DMS 273 (cell line): ENCODE measurements at regions not wholly inside any gene's neighbourhood (a gene's known extent, or its start where the extent isn't known, plus 50 kb on each side); places are given as distances from the start of the nearest gene placed in this dataset.

Experiments
- DNase-seq: peaks from one replicate; lab custom pipeline; 2025; ENCODE audit not compliant: unreplicated experiment; lab: John Stamatoyannopoulos, UW

DNA sequence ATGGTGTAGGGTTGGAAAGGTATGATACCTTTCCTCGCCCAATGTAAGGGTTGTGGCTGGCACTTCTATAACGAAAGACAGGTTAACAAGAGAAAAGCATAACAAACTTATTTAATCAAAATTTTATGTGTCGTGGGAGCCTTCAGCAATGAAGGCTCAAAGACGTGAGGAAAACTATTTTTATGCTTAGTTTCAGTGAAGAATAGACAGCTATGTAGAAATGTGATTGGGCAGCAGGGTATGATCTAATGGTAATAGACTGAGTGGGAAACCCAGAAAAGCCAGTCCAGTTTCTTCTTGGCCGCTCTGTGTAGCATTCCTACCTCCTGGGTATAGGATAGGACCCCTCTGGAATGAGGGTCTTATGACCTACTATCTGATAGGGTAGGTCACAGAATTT lies 464.7 kb downstream of the ADGRL2 start:
- DNase-seq = no peak

DNA sequence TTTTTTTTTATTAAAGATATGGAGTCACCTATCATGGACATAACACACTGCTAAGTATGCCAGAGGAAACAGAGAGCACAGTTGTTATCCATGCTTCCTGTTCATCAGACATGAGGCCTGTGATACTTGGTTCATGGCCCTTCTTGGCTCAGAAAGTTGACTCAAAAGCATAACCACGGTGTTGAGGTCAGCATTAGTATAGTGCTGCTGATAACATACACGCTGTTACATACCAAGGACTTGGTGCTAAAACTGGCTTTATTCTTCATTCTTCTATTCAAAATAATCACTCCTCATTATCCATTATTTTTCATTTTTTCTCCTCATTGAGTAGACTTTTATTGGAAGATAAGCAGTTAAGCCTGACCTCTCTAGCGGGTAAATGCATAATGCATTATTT lies 464.1 kb downstream of the ADGRL2 start:
- no peak for DNase-seq

DNA sequence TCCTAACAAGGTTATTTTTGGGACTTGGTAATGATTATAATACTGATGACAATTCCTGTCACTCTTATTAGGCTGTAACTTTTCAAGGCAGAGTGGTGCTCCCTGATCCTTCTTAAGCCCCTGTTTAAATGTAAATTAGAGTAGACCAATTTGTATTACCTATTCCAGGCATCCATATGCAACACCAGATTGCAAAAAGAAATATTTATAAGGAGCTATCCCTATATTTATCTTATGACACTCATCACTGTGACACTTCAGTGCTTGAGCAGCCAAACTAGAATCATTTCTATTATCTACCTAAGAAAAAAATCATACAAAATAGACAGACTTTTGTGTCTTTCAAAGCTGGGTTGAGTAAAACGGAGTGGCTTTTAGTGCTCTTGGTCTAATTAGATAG lies 462.7 kb downstream of the ADGRL2 start:
- DNase-seq = no peak

DNA sequence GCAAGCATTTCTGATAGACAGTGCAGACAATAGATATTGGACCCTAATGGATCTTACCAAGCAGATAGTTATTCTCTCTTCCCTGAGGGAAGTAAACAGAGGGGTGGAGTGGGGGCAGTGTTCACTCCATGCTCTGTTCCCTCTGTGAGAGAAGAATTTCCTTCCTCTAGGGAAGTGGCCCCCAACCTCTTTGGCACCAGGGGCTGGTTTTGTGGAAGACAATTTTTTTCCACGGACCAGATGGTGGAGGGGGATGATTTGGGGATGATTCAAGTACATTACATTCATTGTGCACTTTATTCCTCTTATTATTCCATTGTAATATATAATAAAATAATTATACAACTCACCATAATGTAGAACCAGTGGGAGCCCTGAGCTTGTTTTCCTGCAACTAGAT lies 459.9 kb downstream of the ADGRL2 start:
- DNase-seq = no peak

DNA sequence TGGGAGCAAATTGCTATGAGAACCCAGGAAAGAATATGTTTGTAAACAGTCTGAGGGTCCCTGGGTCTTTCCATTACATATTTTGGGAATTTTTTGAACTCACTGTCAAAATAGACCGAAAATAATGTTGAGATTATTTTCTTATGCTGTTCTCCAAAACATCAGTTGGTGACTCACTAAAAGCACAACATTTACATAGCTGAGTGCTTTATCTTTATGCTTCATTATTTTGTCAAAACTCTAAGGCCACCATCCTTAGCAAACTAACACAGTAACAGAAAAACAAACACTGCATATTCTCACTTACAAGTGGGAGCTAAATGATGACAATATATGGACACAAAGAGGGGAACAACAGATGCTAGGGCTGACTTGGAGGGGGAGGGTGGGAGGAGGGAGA lies 459.3 kb downstream of the ADGRL2 start:
- no peak for DNase-seq

DNA sequence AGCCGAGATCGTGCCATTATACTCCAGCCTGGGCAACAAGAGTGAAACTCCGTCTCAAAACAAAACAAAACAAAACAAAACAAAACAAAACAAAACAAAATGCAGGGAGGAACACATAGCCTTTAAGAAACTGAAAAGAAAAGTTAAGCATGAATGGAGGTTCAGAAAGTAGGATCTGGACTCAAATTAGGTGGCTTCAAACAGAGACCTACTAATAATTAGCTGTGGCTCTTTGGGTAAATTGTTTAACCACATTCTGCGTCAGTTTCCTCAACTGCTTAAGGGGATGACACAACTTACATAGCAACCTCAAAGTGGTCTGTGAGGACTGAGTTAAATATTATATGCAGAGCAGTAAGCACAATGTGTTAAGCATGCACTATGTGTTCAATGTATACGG lies 458.2 kb downstream of the ADGRL2 start:
- no peak for DNase-seq

- DNase-seq = no peak
Observed at GRCh38 chr1:82246050-82246449, 445.3 kb downstream of the ADGRL2 start.

GRCh38 chr1:82245345-82246014 lies 444.7 kb downstream of the ADGRL2 start:
- no peak for DNase-seq

- DNase-seq = no peak
Observed at GRCh38 chr1:82240571-82240970, 439.8 kb downstream of the ADGRL2 start.

DNA sequence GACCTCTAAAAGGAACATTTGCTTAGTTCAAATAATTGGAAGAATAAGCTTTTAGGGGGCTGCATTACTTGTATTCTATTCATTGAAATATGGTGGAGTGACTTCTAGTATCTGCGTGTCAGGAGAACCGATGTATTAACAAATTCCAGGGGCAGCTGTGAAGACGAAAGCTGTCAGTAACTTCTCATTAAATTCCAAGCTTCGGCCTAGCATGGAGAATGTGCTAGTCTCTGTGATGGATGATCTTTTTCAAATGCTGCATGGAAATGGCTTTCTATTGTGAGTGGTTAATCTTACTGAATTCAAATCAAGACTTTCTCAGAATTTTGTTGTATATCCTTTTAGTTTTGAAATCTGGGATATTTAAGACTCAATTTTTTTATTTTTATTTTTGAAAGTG lies 429.9 kb downstream of the ADGRL2 start:
- no peak for DNase-seq

DNA sequence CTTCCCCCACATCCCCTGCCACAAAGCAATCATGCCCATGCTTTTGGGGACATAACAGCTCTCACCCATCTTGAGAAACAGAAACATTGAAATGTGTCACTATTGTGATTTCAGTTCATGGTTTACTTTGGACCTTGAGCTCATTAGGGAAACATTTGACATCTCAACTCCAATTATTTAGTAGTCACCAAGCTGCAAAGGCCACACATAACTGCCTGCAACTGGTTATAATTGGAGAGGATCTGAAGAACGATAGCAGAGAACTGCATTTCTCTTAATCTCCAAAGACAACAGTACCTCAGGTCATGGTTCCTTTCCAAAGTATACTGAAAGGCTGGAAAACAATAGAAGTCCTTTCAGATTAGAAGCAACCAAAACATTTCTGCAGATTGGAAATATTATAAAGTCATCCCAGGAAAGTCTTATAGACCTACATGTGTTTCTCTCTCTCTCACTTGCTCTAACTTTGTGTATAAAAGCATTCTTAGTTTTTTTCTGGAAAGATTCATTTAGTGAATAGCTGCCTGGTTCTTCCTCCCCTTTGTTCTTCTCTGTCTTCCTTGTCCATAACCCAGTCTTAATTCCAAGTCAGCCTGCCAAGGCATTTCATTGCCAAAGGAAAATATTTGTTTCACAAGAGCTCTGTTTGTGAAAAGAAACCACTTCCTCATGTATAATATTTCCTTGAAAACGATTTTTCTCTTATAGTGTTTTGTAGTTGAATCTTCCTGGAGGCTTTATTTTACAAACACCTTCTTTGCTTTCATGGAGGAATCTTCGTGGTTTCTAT lies 426.8 kb downstream of the ADGRL2 start:
- no peak for DNase-seq

- DNase-seq = peak; percentile 60
Observed at GRCh38 chr1:82226186-82226505, 425.4 kb downstream of the ADGRL2 start.

DNA sequence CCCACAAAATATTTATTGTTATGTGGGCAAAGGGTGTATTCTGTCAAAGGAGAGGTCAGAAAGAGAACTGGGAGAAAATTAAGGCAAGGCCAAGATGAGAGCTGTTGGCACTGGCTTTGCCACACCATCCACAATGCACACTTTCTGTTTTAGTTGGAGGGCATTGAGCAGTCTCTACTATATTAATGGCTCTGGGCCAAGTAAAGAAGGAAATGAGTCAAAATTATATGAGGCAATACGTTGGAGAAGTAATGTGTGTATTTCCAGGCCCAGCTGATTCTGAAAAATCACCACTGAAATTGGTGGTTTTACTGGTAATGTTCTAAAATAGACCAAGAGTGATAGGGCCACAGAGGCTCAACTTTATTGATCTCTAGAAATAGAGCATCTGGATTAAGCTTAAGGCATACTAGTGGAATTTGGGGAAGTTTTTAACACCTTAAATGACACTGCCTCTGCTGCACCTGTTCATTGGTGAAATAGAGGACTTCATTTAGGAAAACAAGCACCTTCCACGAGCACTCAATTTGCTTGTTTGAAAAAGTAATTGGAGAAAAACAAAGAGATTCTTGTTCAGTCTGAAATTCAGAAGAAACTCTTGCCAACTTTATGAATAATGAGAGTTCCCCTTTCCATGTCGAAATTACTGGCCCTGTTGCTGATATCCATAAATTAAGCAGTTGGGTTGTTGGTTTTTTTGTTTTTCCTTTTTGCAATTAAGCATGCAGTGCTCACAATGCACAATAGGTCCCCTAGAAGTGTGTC lies 424.9 kb downstream of the ADGRL2 start:
- peak; percentile 22 for DNase-seq

DNA sequence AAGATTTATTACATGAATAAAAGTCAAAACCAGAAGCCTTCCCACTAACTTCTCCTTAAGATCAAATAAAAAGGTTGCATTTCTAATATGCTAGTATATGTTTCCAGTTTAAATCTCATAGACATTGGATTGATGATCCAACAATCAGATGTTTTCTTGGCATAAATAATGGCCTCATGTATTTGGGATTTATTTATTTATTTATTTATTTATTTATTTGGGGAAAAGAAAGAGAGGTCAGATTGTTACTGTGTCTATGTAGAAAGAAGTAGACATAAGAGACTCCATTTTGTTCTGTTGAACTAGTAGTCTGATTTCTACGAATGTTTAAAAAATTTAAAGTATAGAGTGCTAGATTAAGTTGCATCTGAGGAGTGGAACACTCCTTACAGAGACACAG lies 422.4 kb downstream of the ADGRL2 start:
- no peak for DNase-seq

- no peak for DNase-seq
Observed at GRCh38 chr1:82221721-82222120, 421.0 kb downstream of the ADGRL2 start.

- no peak for DNase-seq
Observed at GRCh38 chr1:82220754-82221153, 420.0 kb downstream of the ADGRL2 start.

GRCh38 chr1:82219841-82220240 lies 419.1 kb downstream of the ADGRL2 start:
- DNase-seq = no peak

- no peak for DNase-seq
Observed at GRCh38 chr1:82218846-82219245, 418.1 kb downstream of the ADGRL2 start.

DNA sequence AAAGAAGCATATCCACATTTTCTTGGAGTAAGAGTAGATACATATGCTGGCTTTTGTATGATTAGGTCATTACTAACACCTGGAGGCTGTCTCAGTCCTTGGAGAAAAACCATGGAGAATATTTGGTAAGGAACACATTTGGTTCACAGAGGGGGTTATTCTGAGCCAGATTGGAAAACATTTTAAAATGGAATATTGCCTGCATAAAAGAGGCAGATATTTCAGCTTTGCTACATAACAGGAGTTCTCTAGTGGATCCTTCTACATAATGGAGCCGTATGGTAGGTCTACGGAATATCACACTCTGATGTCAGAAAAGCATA lies 415.1 kb downstream of the ADGRL2 start:
- no peak for DNase-seq

DNA sequence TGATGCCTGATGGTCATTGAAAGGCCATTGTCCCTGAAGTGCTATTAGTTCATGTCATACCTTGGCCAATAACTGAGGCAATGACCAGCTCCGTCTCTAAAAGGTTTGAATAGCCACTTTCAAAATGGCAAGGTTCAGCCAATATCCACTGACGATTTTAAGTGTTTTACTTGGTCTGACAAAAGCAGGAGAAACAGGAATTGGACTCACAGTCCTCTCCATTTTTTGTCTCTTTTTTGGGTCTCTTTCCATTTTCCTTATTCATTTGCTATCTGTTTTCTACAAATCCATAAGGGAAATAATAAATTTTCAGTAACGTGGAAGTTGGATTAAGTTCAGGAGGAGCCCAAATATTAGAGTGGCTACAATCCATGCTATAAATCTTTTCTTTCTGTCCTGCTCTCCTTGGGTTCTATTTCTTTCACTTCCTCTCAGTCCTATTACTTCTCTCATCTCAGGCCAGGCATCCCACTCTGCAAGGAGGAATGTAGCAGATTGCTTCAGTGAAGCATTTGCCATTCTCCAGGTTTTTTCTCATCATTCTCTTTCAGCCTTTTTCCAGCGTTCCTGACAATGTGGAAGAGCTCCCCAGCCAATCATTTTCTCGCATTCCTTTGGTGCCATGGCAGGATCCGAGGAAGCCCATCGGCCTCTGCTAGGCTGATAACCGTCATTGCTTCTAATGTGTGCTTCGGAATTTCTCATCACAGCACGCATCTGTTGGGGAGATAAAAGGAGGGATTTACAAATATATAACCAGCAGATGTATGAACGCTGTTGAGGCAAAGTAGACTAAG lies 414.5 kb downstream of the ADGRL2 start:
- no peak for DNase-seq

DNA sequence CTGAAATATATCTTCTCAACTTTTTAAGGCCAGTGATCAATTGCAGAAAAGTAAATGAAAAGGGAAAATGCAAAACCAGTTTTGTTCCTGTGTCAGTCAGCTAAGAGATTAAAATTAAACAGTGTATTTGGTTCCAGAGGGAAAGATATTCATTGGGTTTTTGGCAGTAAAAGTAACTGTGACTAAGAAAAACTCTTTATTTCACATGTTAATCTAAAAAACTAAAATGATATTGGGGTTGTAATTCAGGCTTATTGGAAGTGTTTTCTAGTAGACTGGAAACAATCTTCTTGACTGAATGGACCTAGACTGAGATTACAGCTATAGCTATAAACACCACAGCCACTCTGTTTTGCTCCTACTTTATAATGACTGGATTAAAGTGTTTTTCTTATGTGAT lies 413.9 kb downstream of the ADGRL2 start:
- no peak for DNase-seq

DNA sequence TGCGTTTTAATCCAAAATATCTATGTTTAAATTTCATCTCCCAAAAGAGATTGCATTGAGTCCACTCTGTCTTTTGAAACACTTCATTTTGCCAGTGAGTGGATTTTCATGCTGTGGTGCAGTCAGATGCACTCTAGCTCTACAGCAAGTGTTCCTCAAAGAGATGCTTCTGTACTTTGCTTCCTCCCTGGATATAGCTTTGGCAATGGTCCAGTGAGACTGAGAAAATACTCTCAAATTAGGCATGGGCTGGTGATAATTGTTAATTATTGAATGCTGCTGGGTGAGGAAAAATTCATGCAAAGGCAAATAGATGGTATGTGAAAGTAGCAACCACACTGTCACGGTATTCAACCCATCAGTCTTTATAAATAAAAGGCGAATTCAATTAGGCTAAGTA lies 396.9 kb downstream of the ADGRL2 start:
- DNase-seq = no peak
